BJ (cell line): ENCODE measurements at regions not wholly inside any gene's neighbourhood (a gene's known extent, or its start where the extent isn't known, plus 50 kb on each side); places are given as distances from the start of the nearest gene placed in this dataset.

Experiments used
- CTCF ChIA-PET: fragments of 350-600 bp; formaldehyde crosslinking; extraction: SDS; loops from one replicate; lab custom pipeline; 2021; ENCODE audit warnings: antibody characterized with exemption, inconsistent platforms; lab: Yijun Ruan, JAX
- POLR2A ChIA-PET: fragments of 300-600 bp; sonication (Branson Sonifier 250); formaldehyde crosslinking; extraction: SDS; loops from one replicate; lab custom pipeline; 2021; ENCODE audit warnings: antibody characterized with exemption; lab: Charles Lee
- DNase-seq: peaks from one replicate; pipeline ENCODE4 v3.0.0-alpha.2; 2011; ENCODE audit warnings: low read depth
- H3K27me3 ChIP-seq: 2 replicates; pipeline ENCODE4 v1.6.0; 2011; ENCODE audit warnings: low read length; ENCODE audit not compliant: control insufficient read depth, insufficient read depth
- H3K36me3 ChIP-seq: 2 replicates; pipeline ENCODE4 v1.5.1; 2011; ENCODE audit warnings: low read length; ENCODE audit not compliant: control insufficient read depth, insufficient read depth
- H3K4me3 ChIP-seq: 2 replicates; pipeline ENCODE4 v1.5.1; 2011; ENCODE audit warnings: low read depth, mild to moderate bottlenecking, control low read depth, low read length
- TF ChIP-seq, protein P1 (sequence below): IDR thresholded peaks from 2 replicates; pipeline ENCODE4 v1.5.1; 2011; ENCODE audit warnings: low read depth, mild to moderate bottlenecking, control low read depth, inconsistent platforms, low read length, moderate library complexity; ENCODE audit not compliant: insufficient read depth

DNA sequence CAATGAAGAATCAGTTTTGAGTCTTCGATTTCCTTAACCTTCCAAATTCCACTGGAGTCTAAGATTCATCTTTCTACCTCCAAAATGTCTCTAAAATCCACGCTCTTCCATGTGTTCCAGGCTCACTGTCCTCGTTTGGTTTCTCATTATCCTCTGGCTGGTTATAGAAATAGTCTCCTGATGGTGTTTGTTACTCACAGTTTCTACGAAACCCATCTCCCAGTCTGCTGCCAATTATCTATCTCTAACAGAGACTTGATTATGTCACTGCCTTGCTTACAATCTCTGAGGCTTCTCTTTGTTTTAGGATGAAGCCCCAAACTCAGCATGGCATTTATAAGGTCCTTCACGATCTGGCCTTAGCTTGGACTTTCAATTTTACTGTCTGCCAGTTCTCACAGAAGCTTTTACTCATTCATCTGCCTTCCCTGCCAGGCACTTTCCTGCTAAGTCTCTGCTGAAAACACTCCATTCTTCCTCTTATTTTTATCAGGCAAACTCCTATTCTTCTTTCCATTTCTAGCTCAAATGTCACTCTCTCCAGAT lies 339.6 kb upstream of the SGCD start:
- ChIA-PET POLR2A (no interaction called here), CTCF (no interaction called here)
- Histone ChIP-seq H3K27me3 (no peaks in the 10 kb centered on the region), H3K36me3 (no peaks in the 10 kb centered on the region), H3K4me3 (no peak overlapping the region)
- TF ChIP-seq, protein P1, sequence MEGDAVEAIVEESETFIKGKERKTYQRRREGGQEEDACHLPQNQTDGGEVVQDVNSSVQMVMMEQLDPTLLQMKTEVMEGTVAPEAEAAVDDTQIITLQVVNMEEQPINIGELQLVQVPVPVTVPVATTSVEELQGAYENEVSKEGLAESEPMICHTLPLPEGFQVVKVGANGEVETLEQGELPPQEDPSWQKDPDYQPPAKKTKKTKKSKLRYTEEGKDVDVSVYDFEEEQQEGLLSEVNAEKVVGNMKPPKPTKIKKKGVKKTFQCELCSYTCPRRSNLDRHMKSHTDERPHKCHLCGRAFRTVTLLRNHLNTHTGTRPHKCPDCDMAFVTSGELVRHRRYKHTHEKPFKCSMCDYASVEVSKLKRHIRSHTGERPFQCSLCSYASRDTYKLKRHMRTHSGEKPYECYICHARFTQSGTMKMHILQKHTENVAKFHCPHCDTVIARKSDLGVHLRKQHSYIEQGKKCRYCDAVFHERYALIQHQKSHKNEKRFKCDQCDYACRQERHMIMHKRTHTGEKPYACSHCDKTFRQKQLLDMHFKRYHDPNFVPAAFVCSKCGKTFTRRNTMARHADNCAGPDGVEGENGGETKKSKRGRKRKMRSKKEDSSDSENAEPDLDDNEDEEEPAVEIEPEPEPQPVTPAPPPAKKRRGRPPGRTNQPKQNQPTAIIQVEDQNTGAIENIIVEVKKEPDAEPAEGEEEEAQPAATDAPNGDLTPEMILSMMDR: no peak
- no peak for DNase-seq

DNA sequence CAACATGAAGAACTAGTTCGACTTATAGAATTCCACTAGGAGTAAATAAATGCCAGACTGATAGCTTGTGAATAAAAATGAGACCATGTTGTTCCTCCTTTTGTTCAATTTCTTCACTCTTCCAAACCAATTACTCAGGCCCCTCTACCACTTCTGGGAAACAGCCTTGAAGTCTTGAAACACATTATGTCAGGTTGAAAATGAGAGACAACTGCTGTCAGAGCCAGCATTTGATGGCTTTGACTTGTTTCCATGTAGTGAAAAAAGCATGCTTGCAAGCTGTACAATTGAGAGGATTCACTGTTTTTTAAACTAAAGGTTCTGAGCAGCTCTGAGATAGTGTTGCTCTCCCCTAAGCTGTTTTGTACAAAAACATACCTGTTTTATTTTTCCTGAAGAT lies 337.1 kb upstream of the SGCD start:
- DNase-seq: no peak
- H3K4me3 ChIP-seq: no peak overlapping the region
- no peaks in the 10 kb centered on the region for H3K27me3 ChIP-seq
- H3K36me3 ChIP-seq: no peaks in the 10 kb centered on the region
- ChIA-PET CTCF (no interaction called here), POLR2A (no interaction called here)
- TF ChIP-seq, protein P1: no peak

DNA sequence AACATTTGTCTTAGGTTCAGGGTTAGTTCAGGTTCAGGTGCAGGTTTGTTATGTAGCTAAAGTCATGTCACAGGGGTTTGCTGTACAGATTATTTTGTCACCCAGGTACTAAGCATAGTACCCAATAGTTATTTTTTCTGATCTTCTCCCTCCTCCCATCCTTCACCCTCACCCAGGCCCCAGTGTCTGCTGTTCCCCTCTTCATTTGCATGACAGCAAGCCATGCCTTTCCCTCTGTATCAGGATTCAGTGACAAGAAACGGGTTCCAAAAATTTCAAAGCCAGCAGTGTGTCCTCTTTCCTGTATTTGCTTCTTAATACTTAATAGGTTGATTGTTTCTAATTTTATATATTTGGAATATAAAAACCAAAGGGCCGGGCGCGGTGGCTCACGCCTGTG lies 330.8 kb upstream of the SGCD start:
- no peak overlapping the region for H3K4me3 ChIP-seq
- POLR2A ChIA-PET: no interaction called here
- CTCF ChIA-PET: interaction anchor here (0.8 kb wide), 1 partner anchor 11 kb away, joined by 3 read pairs; no protein-coding TSS in a partner anchor
- no peak for DNase-seq
- TF ChIP-seq, protein P1: no peak
- H3K27me3 ChIP-seq: no peaks in the 10 kb centered on the region
- H3K36me3 ChIP-seq: no peaks in the 10 kb centered on the region

- no peaks in the 10 kb centered on the region for H3K36me3 ChIP-seq
- no peaks in the 10 kb centered on the region for H3K27me3 ChIP-seq
- DNase-seq: no peak
- no peak overlapping the region for H3K4me3 ChIP-seq
- ChIA-PET CTCF (no interaction called here), POLR2A (no interaction called here)
- TF ChIP-seq, protein P1: no peak
Observed at GRCh38 chr5:155998257-155998656, 328.7 kb upstream of the SGCD start.

DNA sequence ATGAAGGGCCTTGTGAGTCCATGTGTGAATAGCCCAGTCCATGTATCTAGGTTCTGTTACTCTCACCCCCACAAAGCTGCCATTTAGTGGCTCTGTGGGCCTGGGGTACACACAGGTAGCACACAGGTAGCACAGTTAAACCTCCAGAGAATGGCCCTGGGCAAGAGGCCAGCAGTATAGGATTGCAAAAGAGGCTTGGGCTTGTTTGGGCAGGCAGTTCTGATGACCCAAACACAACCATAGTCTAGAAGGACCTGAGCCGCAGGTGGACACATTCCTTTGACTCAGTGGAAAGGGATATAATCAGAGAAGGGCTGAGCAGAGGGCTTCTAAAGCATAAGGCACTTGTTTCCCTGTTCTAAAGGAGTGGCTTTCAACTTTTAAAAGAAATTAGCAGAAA lies 326.8 kb upstream of the SGCD start:
- POLR2A ChIA-PET: no interaction called here
- Histone ChIP-seq H3K4me3 (no peak overlapping the region), H3K27me3 (no peaks in the 10 kb centered on the region), H3K36me3 (no peaks in the 10 kb centered on the region)
- TF ChIP-seq, protein P1: no peak
- CTCF ChIA-PET: no interaction called here
- DNase-seq: no peak
